ENCODE measurements at regions not wholly inside any gene's neighbourhood (a gene's known extent, or its start where the extent isn't known, plus 50 kb on each side); places are given as distances from the start of the nearest gene placed in this dataset.

DNA sequence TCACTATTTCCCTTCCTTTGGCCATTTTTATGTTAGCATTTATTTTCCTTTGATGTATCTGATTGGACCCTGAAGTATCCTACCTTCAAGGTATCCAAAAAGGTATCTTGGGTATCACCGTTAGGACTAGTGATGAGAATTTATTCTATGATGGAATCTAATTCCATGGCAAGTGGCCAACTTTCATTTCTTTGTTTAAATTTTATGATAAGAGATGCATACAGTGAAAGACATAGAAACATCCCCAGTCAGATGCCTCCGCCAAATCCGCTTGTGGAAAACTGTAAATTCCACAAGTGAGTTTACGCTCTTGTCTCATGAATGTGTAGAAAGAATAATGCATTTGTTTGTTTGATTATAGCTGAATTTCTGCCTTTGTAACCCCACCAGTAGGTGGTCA, 153.7 kb upstream of the NR2F2 start:
- DNase-seq (ENCODE audit: low read depth in 1 of 2, low spot score in 2 of 2): no peak
- Histone ChIP-seq H3K18ac (ENCODE audit: extremely low read depth, low read length) (no peak overlapping the region), H3K36me3 (ENCODE audit: control insufficient read depth in 2 of 4, insufficient read depth in 4 of 4, low read length in 3 of 4) (no peaks in the 10 kb centered on the region), H3K23me2 (ENCODE audit: low read depth, low read length) (no peaks in the 10 kb centered on the region), H3K4me2 (ENCODE audit: insufficient read depth in 1 of 2, low read depth in 2 of 2, low read length in 2 of 2) (no peak overlapping the region), H3K14ac (ENCODE audit: insufficient read length) (no peak overlapping the region), H3K79me1 (ENCODE audit: low read depth, low read length) (no peaks in the 10 kb centered on the region), H2AK5ac (ENCODE audit: low read depth, low read length) (no peak overlapping the region), H2BK5ac (ENCODE audit: low read depth, low read length) (no peak overlapping the region), H3K9me3 (ENCODE audit: insufficient read depth in 2 of 2, low read depth in 1 of 2, low read length in 1 of 2) (no peaks in the 10 kb centered on the region), H2BK12ac (ENCODE audit: low read depth, low read length) (no peak overlapping the region), H4K5ac (ENCODE audit: insufficient read length, low read depth, low read length) (no peak overlapping the region), H2BK15ac (ENCODE audit: low read length) (no peak overlapping the region), H4K20me1 (replicated peaks in 1 of 2; ENCODE audit: control insufficient read depth in 1 of 2, insufficient read depth in 2 of 2, low read length in 2 of 2) (no peaks in the 10 kb centered on the region), H3K56ac (replicated peaks; ENCODE audit: insufficient read length, low read depth, low read length) (no peak overlapping the region), H2AFZ (ENCODE audit: low read length) (no peak overlapping the region), H2BK20ac (ENCODE audit: low read length) (no peak overlapping the region), H3K79me2 (ENCODE audit: control insufficient read depth in 1 of 2, insufficient read depth in 2 of 2, low read length in 2 of 2) (no peaks in the 10 kb centered on the region), H4K91ac (replicated peaks; ENCODE audit: insufficient read length, low read length) (no peak overlapping the region), H3K4ac (replicated peaks; ENCODE audit: insufficient read length, low read depth, low read length) (no peak overlapping the region), H3K27me3 (replicated peaks in 1 of 4; ENCODE audit: control insufficient read depth in 3 of 4, extremely low read depth in 1 of 4, insufficient read depth in 3 of 4, low read length in 3 of 4) (peaks cover 0 to 1% (median 0%) of the 10 kb centered on the region in 4 experiments; a peak in 1 of 7 replicates), H3K27ac (ENCODE audit: low read depth, low read length) (no peak overlapping the region), H3K23ac (ENCODE audit: insufficient read length) (no peak overlapping the region), H2BK120ac (replicated peaks; ENCODE audit: low read depth, low read length) (no peak overlapping the region), H4K8ac (ENCODE audit: extremely low read depth, insufficient read depth, low read length) (no peak overlapping the region), H3K4me3 (ENCODE audit: extremely low read depth in 1 of 4, insufficient read depth in 2 of 4, low read depth in 3 of 4, low read length in 4 of 4) (no peak overlapping the region), H3K4me1 (replicated peaks in 1 of 4; ENCODE audit: control insufficient read depth in 3 of 4, insufficient read depth in 4 of 4, low read length in 3 of 4) (peaks cover 1 to 11% (median 6%) of the 10 kb centered on the region in 4 experiments; a peak in 6 of 7 replicates), H3K9ac (replicated peaks in 1 of 4; ENCODE audit: extremely low read depth in 1 of 4, low read depth in 3 of 4, low read length in 3 of 4) (no peak overlapping the region)
- 86% methylated on average over 4 of the region's 4 CpGs; no CpG with 5 or more reads in 1 of the 2 experiments for WGBS, 2 experiments (ENCODE audit: extremely low coverage in 1 of 2, insufficient coverage in 1 of 2, insufficient read length in 1 of 2, insufficient replicate concordance in 2 of 2, low coverage in 1 of 2, low lambda C conversion rate in 2 of 2, missing lambda C conversion rate in 1 of 2)
- FAIRE-seq: no peak
- ChIA-PET POLR2A (ENCODE audit: partially characterized antibody) (no interaction called here), CTCF (ENCODE audit: partially characterized antibody) (no interaction called here)
- no peak for TF ChIP-seq MAFK (IDR thresholded peaks at IDR 0.05; ENCODE audit: low read depth, low read length)
- no peak for TF ChIP-seq NRF1 (IDR thresholded peaks at IDR 0.05; ENCODE audit: low read depth, low read length)
- no peak for TF ChIP-seq TEAD4 (IDR thresholded peaks at IDR 0.05; ENCODE audit: low read depth, low read length)
- no peak for TF ChIP-seq KDM1A (IDR thresholded peaks at IDR 0.05; ENCODE audit: borderline replicate concordance, low read length)
- TF ChIP-seq EP300 (IDR thresholded peaks at IDR 0.05; ENCODE audit: borderline replicate concordance in 1 of 2, low read depth in 2 of 2, low read length in 2 of 2): no peak
- no peak for TF ChIP-seq RAD21 (IDR thresholded peaks at IDR 0.05 in 1 of 2, conservative IDR thresholded peaks at IDR 0.05 in 1 of 2; ENCODE audit: low read depth in 2 of 2, low read length in 2 of 2)
- TF ChIP-seq HDAC6 (IDR thresholded peaks at IDR 0.05; ENCODE audit: low read depth, low read length): no peak
- no peak for TF ChIP-seq TBP (IDR thresholded peaks at IDR 0.05; ENCODE audit: low read depth, low read length)
- TF ChIP-seq CEBPB (IDR thresholded peaks at IDR 0.05; ENCODE audit: low read depth, low read length): no peak
- no peak for TF ChIP-seq SP2 (IDR thresholded peaks at IDR 0.05; ENCODE audit: low read length)
- TF ChIP-seq KDM4A (IDR thresholded peaks at IDR 0.05; ENCODE audit: low read depth, low read length, severe bottlenecking): no peak
- no peak for TF ChIP-seq SRF (IDR thresholded peaks at IDR 0.05; ENCODE audit: low read depth, low read length)
- no peak for TF ChIP-seq NANOG (IDR thresholded peaks at IDR 0.05; ENCODE audit: insufficient read depth, low read depth, low read length, poor library complexity, severe bottlenecking)

Measured in H1 (cell line).